Type B pancreatic cell (in vitro differentiated cells): ENCODE measurements at regions not wholly inside any gene's neighbourhood (a gene's known extent, or its start where the extent isn't known, plus 50 kb on each side); places are given as distances from the start of the nearest gene placed in this dataset.
A peak's percentile ranks its signal among the peaks of the same experiment; 100 is the strongest.

ENCODE experiments used
- DNase-seq: peaks from one replicate; pipeline ENCODE4 v3.0.0; 2021; ENCODE audit warnings: mixed read lengths; ENCODE audit not compliant: unreplicated experiment; ENCODE audit errors: extremely low spot score
- H3K27ac Mint-ChIP-seq: 2 replicates; pipeline ENCODE4 v1.8.0; 2021; ENCODE audit warnings: mild to moderate bottlenecking, mixed read lengths
- H3K27me3 Mint-ChIP-seq: 2 replicates; pipeline ENCODE4 v1.8.0; 2021; ENCODE audit warnings: mixed read lengths
- H3K36me3 Mint-ChIP-seq: 2 replicates; pipeline ENCODE4 v1.8.0; 2021; ENCODE audit warnings: mixed read lengths
- H3K4me1 Mint-ChIP-seq: one replicate; pipeline ENCODE4 v1.8.0; 2021; ENCODE audit warnings: mixed read lengths; ENCODE audit not compliant: unreplicated experiment
- H3K4me3 Mint-ChIP-seq: 2 replicates; pipeline ENCODE4 v1.8.0; 2021; ENCODE audit warnings: mild to moderate bottlenecking, mixed read lengths
- H3K9me3 Mint-ChIP-seq: 2 replicates; pipeline ENCODE4 v1.8.0; 2021; ENCODE audit warnings: mixed read lengths
- TF ChIP-seq, protein P1 (sequence below): fragments of 200-600 bp; sonication (generic); conservative IDR thresholded peaks from 2 replicates; pipeline ENCODE4 v1.5.0; 2021; ENCODE audit warnings: antibody characterized with exemption, mild to moderate bottlenecking

DNA sequence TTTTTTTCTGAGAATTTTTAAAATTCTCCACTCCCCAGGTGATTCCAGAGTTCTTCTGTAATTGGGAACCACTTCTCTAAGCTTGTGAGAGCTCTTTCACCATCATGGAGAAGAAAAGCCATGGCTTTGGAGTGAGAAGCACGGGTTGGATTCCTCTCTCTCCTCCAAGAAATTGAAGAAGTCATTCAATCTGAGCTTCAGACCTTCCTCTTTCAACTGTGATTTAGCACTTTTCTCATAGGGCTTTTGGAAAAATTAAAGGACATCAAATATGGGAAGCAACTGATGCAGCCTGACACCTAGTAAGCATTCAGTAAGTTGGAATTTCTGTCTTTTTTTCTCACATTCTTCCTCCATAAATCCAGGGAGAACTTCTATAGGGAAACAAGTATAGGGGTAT is 580.4 kb upstream of the KLF4 start:
- H3K4me3 Mint-ChIP-seq = no peak overlapping the region
- DNase-seq = no peak
- H3K9me3 Mint-ChIP-seq = no peaks in the 10 kb centered on the region
- H3K36me3 Mint-ChIP-seq = no peaks in the 10 kb centered on the region
- TF ChIP-seq, protein P1, sequence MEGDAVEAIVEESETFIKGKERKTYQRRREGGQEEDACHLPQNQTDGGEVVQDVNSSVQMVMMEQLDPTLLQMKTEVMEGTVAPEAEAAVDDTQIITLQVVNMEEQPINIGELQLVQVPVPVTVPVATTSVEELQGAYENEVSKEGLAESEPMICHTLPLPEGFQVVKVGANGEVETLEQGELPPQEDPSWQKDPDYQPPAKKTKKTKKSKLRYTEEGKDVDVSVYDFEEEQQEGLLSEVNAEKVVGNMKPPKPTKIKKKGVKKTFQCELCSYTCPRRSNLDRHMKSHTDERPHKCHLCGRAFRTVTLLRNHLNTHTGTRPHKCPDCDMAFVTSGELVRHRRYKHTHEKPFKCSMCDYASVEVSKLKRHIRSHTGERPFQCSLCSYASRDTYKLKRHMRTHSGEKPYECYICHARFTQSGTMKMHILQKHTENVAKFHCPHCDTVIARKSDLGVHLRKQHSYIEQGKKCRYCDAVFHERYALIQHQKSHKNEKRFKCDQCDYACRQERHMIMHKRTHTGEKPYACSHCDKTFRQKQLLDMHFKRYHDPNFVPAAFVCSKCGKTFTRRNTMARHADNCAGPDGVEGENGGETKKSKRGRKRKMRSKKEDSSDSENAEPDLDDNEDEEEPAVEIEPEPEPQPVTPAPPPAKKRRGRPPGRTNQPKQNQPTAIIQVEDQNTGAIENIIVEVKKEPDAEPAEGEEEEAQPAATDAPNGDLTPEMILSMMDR = no peak
- H3K27ac Mint-ChIP-seq = no peak overlapping the region
- H3K4me1 Mint-ChIP-seq = no peaks in the 10 kb centered on the region
- H3K27me3 Mint-ChIP-seq = peaks cover 3% of the 10 kb centered on the region

DNA sequence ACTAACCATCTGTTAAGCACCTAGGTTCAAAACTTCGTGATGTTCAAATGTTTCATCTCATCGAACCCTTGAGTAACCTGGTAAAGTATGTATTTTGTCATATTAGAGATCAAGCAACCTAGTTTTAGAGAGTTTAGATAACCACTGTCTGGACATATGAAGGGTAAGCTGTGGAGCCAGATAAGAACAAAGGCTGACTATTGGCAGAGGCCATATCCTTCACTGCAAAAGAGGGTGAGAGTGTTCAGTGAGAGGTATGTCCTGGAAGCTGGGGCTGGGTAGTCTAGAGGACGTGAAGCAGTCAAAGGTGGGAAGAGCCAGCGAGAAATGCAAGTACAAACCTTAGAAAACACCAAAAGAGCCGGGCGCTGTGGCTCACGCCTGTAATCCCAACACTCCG is 573.1 kb upstream of the KLF4 start:
- Mint-ChIP-seq H3K9me3 (no peaks in the 10 kb centered on the region), H3K4me3 (no peak overlapping the region), H3K4me1 (peaks cover 2% of the 10 kb centered on the region), H3K27ac (no peak overlapping the region), H3K27me3 (no peaks in the 10 kb centered on the region), H3K36me3 (no peaks in the 10 kb centered on the region)
- no peak for DNase-seq
- TF ChIP-seq, protein P1 = no peak

DNA sequence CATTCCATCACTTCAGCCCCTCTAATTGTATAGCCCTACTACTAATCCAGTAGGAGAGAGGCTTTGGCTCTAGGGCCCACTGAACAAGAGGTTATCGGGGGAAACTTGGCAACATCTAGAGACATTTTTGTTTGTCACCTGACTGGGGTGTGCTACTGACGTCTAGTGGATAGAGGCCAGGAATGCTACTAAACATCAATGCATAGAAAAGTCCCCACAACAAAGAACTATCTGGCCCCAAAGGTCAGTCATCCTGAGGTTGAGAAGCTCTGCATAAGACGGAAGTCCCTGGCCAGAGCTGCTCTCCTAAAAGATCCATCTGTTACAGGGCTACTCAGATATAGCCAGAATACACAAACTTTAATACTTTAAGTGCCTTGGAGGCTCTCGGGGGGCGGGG is 570.6 kb upstream of the KLF4 start:
- Mint-ChIP-seq H3K4me1 (peaks cover 5% of the 10 kb centered on the region), H3K36me3 (no peaks in the 10 kb centered on the region), H3K9me3 (no peaks in the 10 kb centered on the region), H3K27me3 (no peaks in the 10 kb centered on the region), H3K4me3 (no peak overlapping the region), H3K27ac (no peak overlapping the region)
- TF ChIP-seq, protein P1 = no peak
- DNase-seq = no peak

DNA sequence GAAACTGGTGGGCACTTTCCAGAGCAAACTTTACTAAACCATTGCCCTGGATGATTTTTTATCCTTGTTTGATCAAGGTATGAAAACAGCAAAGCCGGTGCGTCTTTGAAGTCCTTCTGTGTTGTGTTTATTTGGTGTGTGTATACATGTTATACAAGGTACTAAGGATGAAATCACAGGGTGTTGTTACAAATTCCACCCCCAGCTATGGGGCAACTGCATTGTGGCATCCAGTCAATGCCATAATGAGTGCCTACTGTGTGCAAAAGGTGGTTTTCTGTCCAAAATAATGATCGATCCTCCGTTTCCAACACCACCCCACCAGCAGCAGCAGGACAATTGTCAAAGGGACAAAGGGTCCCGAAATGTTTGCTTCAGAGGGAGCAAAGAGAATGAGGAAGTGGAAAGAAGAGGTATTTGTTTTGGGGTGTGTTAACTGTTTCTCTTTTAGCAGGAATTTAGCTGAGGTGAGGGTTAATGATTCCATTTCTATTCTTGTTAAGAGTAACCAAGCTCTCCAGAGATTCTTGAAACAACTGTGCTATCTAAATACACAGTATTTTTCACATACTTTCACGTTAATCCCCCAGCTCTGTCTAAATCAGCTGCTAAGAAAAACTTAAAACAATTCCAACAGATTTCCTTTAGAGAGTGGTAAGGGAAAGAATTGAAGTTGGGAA is 568.7 kb upstream of the KLF4 start:
- peak overlapping the region; percentile 33 for H3K27ac Mint-ChIP-seq
- H3K9me3 Mint-ChIP-seq = no peaks in the 10 kb centered on the region
- H3K27me3 Mint-ChIP-seq = no peaks in the 10 kb centered on the region
- TF ChIP-seq, protein P1 = no peak
- DNase-seq = no peak
- H3K4me1 Mint-ChIP-seq = peaks cover 17% of the 10 kb centered on the region
- H3K4me3 Mint-ChIP-seq = no peak overlapping the region
- no peaks in the 10 kb centered on the region for H3K36me3 Mint-ChIP-seq

DNA sequence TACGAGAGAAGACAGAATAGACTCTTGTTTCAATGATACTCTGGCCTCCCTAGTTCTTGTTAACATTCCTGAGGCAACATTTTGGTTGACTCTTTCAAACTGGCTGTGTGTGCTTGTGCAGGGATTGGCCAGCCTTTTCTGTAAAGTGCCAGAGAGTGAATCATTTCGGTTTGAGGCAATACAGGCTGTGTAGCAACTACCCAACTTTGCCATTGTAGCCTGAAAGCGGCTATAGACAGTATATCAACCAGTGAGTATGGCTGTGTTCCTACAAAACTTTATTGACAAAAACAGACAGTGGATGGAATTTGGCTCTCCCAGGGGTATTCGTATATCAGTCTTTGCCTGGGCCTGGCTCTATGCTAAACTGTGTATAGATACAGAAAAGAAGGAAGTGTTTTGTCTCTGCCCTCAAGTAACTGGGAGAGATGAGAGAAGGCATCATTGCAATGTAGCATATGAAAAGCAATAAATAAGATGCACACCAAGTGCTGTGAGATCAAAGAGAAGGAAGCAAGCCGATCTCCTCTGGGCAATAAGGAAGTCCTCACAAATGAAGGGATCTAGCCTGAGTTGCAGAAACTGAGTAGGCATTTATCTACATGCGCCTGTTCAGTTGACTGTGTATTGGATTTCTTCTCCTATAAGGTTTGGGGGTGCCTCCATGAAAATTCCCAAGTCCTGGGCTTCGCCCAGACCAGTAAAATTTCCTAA is 568.0 kb upstream of the KLF4 start:
- H3K27ac Mint-ChIP-seq = peak overlapping the region; percentile 11
- no peaks in the 10 kb centered on the region for H3K9me3 Mint-ChIP-seq
- H3K4me1 Mint-ChIP-seq = peaks cover 21% of the 10 kb centered on the region
- no peak overlapping the region for H3K4me3 Mint-ChIP-seq
- no peaks in the 10 kb centered on the region for H3K27me3 Mint-ChIP-seq
- no peak for DNase-seq
- H3K36me3 Mint-ChIP-seq = no peaks in the 10 kb centered on the region
- TF ChIP-seq, protein P1 = no peak
